Thyroid gland (tissue), 4 donors: ENCODE measurements at regions not wholly inside any gene's neighbourhood (a gene's known extent, or its start where the extent isn't known, plus 50 kb on each side); places are given as distances from the start of the nearest gene placed in this dataset.

ENCODE experiments used
- DNase-seq, 2 donors: peaks; one replicate each; pipeline ENCODE4 v3.0.0-alpha.2; 2019
- H3K27ac ChIP-seq, 3 donors: fragments of 200-600 bp; sonication (generic); 1 replicate in 2 of 3; 2 replicates in 1 of 3; pipeline ENCODE4 v1.5.1; 2016 to 2019; ENCODE audit warnings: mild to moderate bottlenecking in 1 of 3, moderate library complexity in 1 of 3
- H3K27me3 ChIP-seq: fragments of 200-600 bp; sonication (generic); one replicate; pipeline ENCODE4 v1.5.1; 2019
- H3K36me3 ChIP-seq, 2 donors: fragments of 200-600 bp; sonication (generic); one replicate each; pipeline ENCODE4 v1.5.1; 2016 to 2019
- H3K4me1 ChIP-seq, 2 donors: fragments of 200-600 bp; sonication (generic); one replicate each; pipeline ENCODE4 v1.5.1; 2017 to 2019
- H3K4me3 ChIP-seq, 3 donors: fragments of 200-600 bp; sonication (generic); replicated peaks in 1 of 3; 1 replicate in 2 of 3; 2 replicates in 1 of 3; pipeline ENCODE4 v1.5.1; 2016; ENCODE audit warnings: mild to moderate bottlenecking in 1 of 3
- H3K9me3 ChIP-seq: fragments of 200-600 bp; sonication (generic); one replicate; pipeline ENCODE4 v1.5.1; 2017
- CTCF ChIP-seq, 6 experiments: fragments of 200-600 bp in 3 of 6; fragments of 450-650 bp in 3 of 6; sonication (generic) in 3 of 6; IDR thresholded peaks; one replicate each; pipeline ENCODE4 v1.5.1; 2016 to 2019; ENCODE audit warnings: antibody characterized with exemption in 6 of 6, mild to moderate bottlenecking in 2 of 6, inconsistent platforms in 1 of 6, moderate library complexity in 1 of 6
- POLR2A ChIP-seq, 2 donors: fragments of 450-650 bp; IDR thresholded peaks; one replicate each; pipeline ENCODE4 v1.6.1; 2017; ENCODE audit warnings: antibody characterized with exemption in 2 of 2, mild to moderate bottlenecking in 2 of 2, moderate library complexity in 1 of 2
- WGBS, 2 donors: methylation state at CpG; one replicate each; pipeline ENCODE4 v1.1.5; 2017; 5-methylcytosine and 5-hydroxymethylcytosine counted together
- intact Hi-C: fragments of 100-400 bp; cut with DNase I; formaldehyde crosslinking; loops from one replicate; pipeline ENCODE4 v1.15.1; 2023

GRCh38 chr20:60835876-60836275 lies 416.2 kb upstream of the CDH4 start:
- DNase-seq = no peak
- intact Hi-C loops = no loop called here
- Histone ChIP-seq H3K27ac (no peak overlapping the region), H3K27me3 (no peaks in the 10 kb centered on the region), H3K9me3 (no peaks in the 10 kb centered on the region), H3K36me3 (no peaks in the 10 kb centered on the region), H3K4me1 (no peaks in the 10 kb centered on the region), H3K4me3 (no peak overlapping the region)
- WGBS, 2 donors = 49 to 67% methylated on average over 2 of the region's 2 CpGs
- TF ChIP-seq CTCF (IDR thresholded peaks at IDR 0.05) = no peak
- no peak for TF ChIP-seq POLR2A (IDR thresholded peaks at IDR 0.05)

- Histone ChIP-seq H3K4me3 (no peak overlapping the region), H3K9me3 (no peaks in the 10 kb centered on the region), H3K27ac (no peak overlapping the region), H3K27me3 (no peaks in the 10 kb centered on the region), H3K4me1 (no peaks in the 10 kb centered on the region), H3K36me3 (no peaks in the 10 kb centered on the region)
- intact Hi-C loops = no loop called here
- 68% methylated on average over 3 of the region's 3 CpGs for WGBS, 2 donors
- DNase-seq = no peak
- TF ChIP-seq CTCF (IDR thresholded peaks at IDR 0.05) (no peak), POLR2A (IDR thresholded peaks at IDR 0.05) (no peak)
Measured at GRCh38 chr20:60837173-60837770, 414.8 kb upstream of the CDH4 start.

- H3K4me1 ChIP-seq = no peaks in the 10 kb centered on the region
- H3K4me3 ChIP-seq = no peak overlapping the region
- no peaks in the 10 kb centered on the region for H3K27me3 ChIP-seq
- WGBS, 2 donors = 78 to 91% methylated on average over 2 to 3 of the region's 3 CpGs
- intact Hi-C loops = no loop called here
- no peaks in the 10 kb centered on the region for H3K9me3 ChIP-seq
- H3K36me3 ChIP-seq = no peaks in the 10 kb centered on the region
- TF ChIP-seq POLR2A (IDR thresholded peaks at IDR 0.05) (no peak), CTCF (IDR thresholded peaks at IDR 0.05) (no peak)
- no peak overlapping the region for H3K27ac ChIP-seq
- no peak for DNase-seq
Measured at GRCh38 chr20:60838297-60838696, 413.8 kb upstream of the CDH4 start.

GRCh38 chr20:60840971-60841370 lies 411.1 kb upstream of the CDH4 start:
- H3K27me3 ChIP-seq = no peaks in the 10 kb centered on the region
- no peak overlapping the region for H3K27ac ChIP-seq
- intact Hi-C loops = no loop called here
- no peaks in the 10 kb centered on the region for H3K36me3 ChIP-seq
- H3K4me3 ChIP-seq = no peak overlapping the region
- WGBS, 2 donors = 83 to 85% methylated on average over 3 of the region's 3 CpGs
- H3K9me3 ChIP-seq = no peaks in the 10 kb centered on the region
- H3K4me1 ChIP-seq = no peaks in the 10 kb centered on the region
- DNase-seq = no peak
- no peak for TF ChIP-seq CTCF (IDR thresholded peaks at IDR 0.05)
- no peak for TF ChIP-seq POLR2A (IDR thresholded peaks at IDR 0.05)

GRCh38 chr20:60845146-60845545 lies 406.9 kb upstream of the CDH4 start:
- no peaks in the 10 kb centered on the region for H3K36me3 ChIP-seq
- H3K9me3 ChIP-seq = no peaks in the 10 kb centered on the region
- no peaks in the 10 kb centered on the region for H3K27me3 ChIP-seq
- TF ChIP-seq POLR2A (IDR thresholded peaks at IDR 0.05) = no peak
- no peak for TF ChIP-seq CTCF (IDR thresholded peaks at IDR 0.05)
- no peak overlapping the region for H3K27ac ChIP-seq
- 80 to 89% methylated on average over 4 of the region's 4 CpGs for WGBS, 2 donors
- intact Hi-C loops = no loop called here
- no peaks in the 10 kb centered on the region for H3K4me1 ChIP-seq
- DNase-seq = no peak
- no peak overlapping the region for H3K4me3 ChIP-seq
